HepG2 (cell line): ENCODE measurements at regions not wholly inside any gene's neighbourhood (a gene's known extent, or its start where the extent isn't known, plus 50 kb on each side); places are given as distances from the start of the nearest gene placed in this dataset.

Source experiments
- ATAC-seq: fragments of 200-7000 bp; cut with Tn5 transposase; 3 replicates; pipeline ENCODE4 v1.9.1; 2020; ENCODE audit warnings: mild to moderate bottlenecking, moderate library complexity
- BruUV-seq: library from RNA; stranded (reverse); fragments of 400-500 nt; replicated peaks from 2 replicates; lab custom pipeline; 2021; lab: Mats Ljungman, UMichigan
- CTCF ChIA-PET: fragments of 300-600 bp; formaldehyde crosslinking; extraction: SDS; loops from one replicate; lab custom pipeline; 2021; ENCODE audit warnings: low total read pairs, inconsistent platforms, low intra/inter-chr PET ratio; lab: Yijun Ruan, JAX
- POLR2A ChIA-PET: fragments of 350-600 bp; sonication (Branson Sonifier 250); formaldehyde crosslinking; loops from one replicate; lab custom pipeline; 2020; ENCODE audit warnings: antibody characterized with exemption, inconsistent platforms; lab: Yijun Ruan, JAX
- DNase-seq: peaks from one replicate; pipeline ENCODE4 v3.0.0-alpha.2; 2015; ENCODE audit warnings: low spot score
- FAIRE-seq: peaks from 3 replicates; lab custom pipeline; 2011; peaks lifted over from hg19 to GRCh38; lab: Jason Lieb, UNC
- H2AFZ ChIP-seq: one replicate; pipeline ENCODE4 v1.6.1; 2011; ENCODE audit warnings: low read length, inconsistent platforms
- H3K27ac ChIP-seq: fragments of 300-600 bp; 3 replicates; pipeline ENCODE4 v1.8.0; 2011; ENCODE audit warnings: mixed run types, mild to moderate bottlenecking, mixed read lengths, low read length, inconsistent platforms; ENCODE audit not compliant: insufficient read depth; ENCODE audit errors: extremely low read length
- H3K27me3 ChIP-seq, 2 experiments: fragments of 200-600 bp in 1 of 2; 2 replicates in 1 of 2; 3 replicates in 1 of 2; pipeline versions ENCODE4 v1.6.0 to v1.8.0; 2011; ENCODE audit warnings: low read length in 2 of 2, mild to moderate bottlenecking in 2 of 2, moderate library complexity in 2 of 2, inconsistent platforms in 1 of 2; ENCODE audit not compliant: insufficient read depth in 2 of 2, control insufficient read depth in 1 of 2
- H3K36me3 ChIP-seq, 2 experiments: fragments of 200-600 bp in 1 of 2; replicated peaks in 1 of 2; 2 replicates in 1 of 2; 3 replicates in 1 of 2; pipeline versions ENCODE4 v1.5.1 to v1.8.0; 2011; ENCODE audit warnings: low read length in 2 of 2, inconsistent platforms in 1 of 2; ENCODE audit not compliant: insufficient read depth in 2 of 2, control insufficient read depth in 1 of 2
- H3K4me1 ChIP-seq: 2 replicates; pipeline ENCODE4 v1.5.1; 2012; ENCODE audit warnings: low read length, inconsistent platforms; ENCODE audit not compliant: insufficient read depth
- H3K4me2 ChIP-seq: 2 replicates; pipeline ENCODE4 v1.6.0; 2011; ENCODE audit warnings: low read depth, low read length, inconsistent platforms
- H3K4me3 ChIP-seq, 3 experiments: fragments of 200-600 bp in 1 of 3; sonication (generic), shearing (Covaris generic) in 1 of 3; replicated peaks in 1 of 3; 2 replicates each; pipeline ENCODE4 v1.5.1; 2011 to 2016; ENCODE audit warnings: low read length in 3 of 3, inconsistent platforms in 2 of 3, low read depth in 2 of 3, mild to moderate bottlenecking in 2 of 3, control low read depth in 1 of 3, mixed read lengths in 1 of 3; ENCODE audit not compliant: insufficient read depth in 1 of 3
- H3K79me2 ChIP-seq: one replicate; pipeline ENCODE4 v1.6.1; 2011; ENCODE audit warnings: low read length, inconsistent platforms; ENCODE audit not compliant: insufficient read depth
- H3K9ac ChIP-seq: 2 replicates; pipeline ENCODE4 v1.6.0; 2011; ENCODE audit warnings: mild to moderate bottlenecking, low read depth, low read length, inconsistent platforms; ENCODE audit not compliant: insufficient read depth
- H3K9me3 ChIP-seq: 2 replicates; pipeline ENCODE4 v1.5.1; 2012; ENCODE audit warnings: mild to moderate bottlenecking, low read length
- H4K20me1 ChIP-seq: 2 replicates; pipeline ENCODE4 v1.6.0; 2011; ENCODE audit warnings: inconsistent platforms, mild to moderate bottlenecking, low read length, moderate library complexity; ENCODE audit not compliant: insufficient read depth
- EEA1 ChIP-seq: sonication (generic); formaldehyde crosslinking; IDR thresholded peaks from 2 replicates; pipeline ENCODE4 v1.5.1; 2020; ENCODE audit warnings: mild to moderate bottlenecking, missing genetic modification reagents, borderline replicate concordance
- FOXA1 ChIP-seq, 2 experiments: fragments of 450-650 bp in 1 of 2; sonication (generic) in 1 of 2; formaldehyde crosslinking in 1 of 2; IDR thresholded peaks; 2 replicates each; pipeline versions ENCODE4 v1.4.0 to v1.6.1; 2016 to 2020; ENCODE audit warnings: missing genetic modification reagents in 1 of 2
- RELA ChIP-seq: sonication (generic); formaldehyde crosslinking; IDR thresholded peaks from 2 replicates; pipeline ENCODE4 v1.4.0; 2020; ENCODE audit warnings: missing genetic modification reagents
- RFXANK ChIP-seq: IDR thresholded peaks from 2 replicates; pipeline ENCODE4 v1.6.1; 2016
- SP5 ChIP-seq: IDR thresholded peaks from 2 replicates; pipeline ENCODE4 v1.6.1; 2016; ENCODE audit warnings: low read depth, borderline replicate concordance
- ZFY ChIP-seq: sonication (generic); formaldehyde crosslinking; IDR thresholded peaks from 2 replicates; pipeline ENCODE4 v1.4.0; 2020; ENCODE audit warnings: missing genetic modification reagents
- ZNF720 ChIP-seq: sonication (generic); formaldehyde crosslinking; IDR thresholded peaks from 2 replicates; pipeline ENCODE4 v1.4.0; 2020; ENCODE audit warnings: missing genetic modification reagents
- WGBS: methylation state at CpG from one replicate; pipeline ENCODE4 v1.1.6; 2017; ENCODE audit warnings: low lambda C conversion rate; 5-methylcytosine and 5-hydroxymethylcytosine counted together
- in situ Hi-C: cut with HindIII; loops from 2 replicates; pipeline ENCODE4 v1.10.0; 2017; ENCODE audit warnings: low pct_unique_long_range_greater_than_20kb; ENCODE audit not compliant: extremely low pct_ligation_motif_present
- intact Hi-C: fragments of 100-400 bp; cut with micrococcal nuclease; formaldehyde crosslinking; loops from one replicate; pipeline ENCODE4 v1.10.0; 2022; ENCODE audit not compliant: unreplicated experiment
- TF ChIP-seq, protein P1 (sequence below): sonication (generic); formaldehyde crosslinking; IDR thresholded peaks from 2 replicates; pipeline ENCODE4 v1.9.0; 2021; ENCODE audit warnings: missing genetic modification reagents, borderline replicate concordance
- TF ChIP-seq, protein P2 (sequence below): sonication (generic); formaldehyde crosslinking; IDR thresholded peaks from 2 replicates; pipeline ENCODE4 v1.4.0; 2020; ENCODE audit warnings: missing genetic modification reagents

DNA sequence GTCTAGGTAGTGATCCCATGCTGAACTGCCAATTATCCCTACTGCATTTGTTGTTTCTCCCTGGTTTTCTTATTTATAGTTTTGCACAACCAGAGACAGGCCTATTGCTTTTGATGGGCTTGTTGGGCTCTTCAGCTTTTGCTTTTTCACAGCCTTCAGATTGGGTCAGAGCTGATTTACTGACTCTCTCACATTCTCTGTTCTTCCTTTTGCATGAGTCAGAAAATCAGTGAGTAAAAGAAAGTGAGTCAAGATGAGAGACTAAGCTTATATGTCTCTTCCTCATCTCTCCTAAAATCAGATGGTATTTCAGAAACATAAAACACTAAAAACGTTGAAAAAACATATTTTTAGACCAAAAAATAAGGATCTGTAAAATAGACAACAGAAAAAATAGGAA lies 1135.4 kb downstream of the XPNPEP1 start:
- Histone ChIP-seq H3K4me3 (no peak overlapping the region), H4K20me1 (no peaks in the 10 kb centered on the region), H2AFZ (no peak overlapping the region), H3K4me2 (no peak overlapping the region), H3K79me2 (no peaks in the 10 kb centered on the region), H3K4me1 (no peaks in the 10 kb centered on the region), H3K9me3 (peaks cover 88% of the 10 kb centered on the region)
- FAIRE-seq (no peak), DNase-seq (no peak), ATAC-seq (no peak)
- in situ Hi-C loops, result no loop called here
- CTCF ChIA-PET, result no interaction called here
- BruUV-seq, result no TSS peak
- TF ChIP-seq RELA (CRISPR knock-in tag) (no peak), ZNF720 (CRISPR knock-in tag) (no peak), EEA1 (CRISPR knock-in tag) (no peak), SP5 (CRISPR knock-in tag) (no peak), ZFY (CRISPR knock-in tag) (no peak), RFXANK (CRISPR knock-in tag) (no peak), FOXA1 (IDR thresholded peaks at IDR 0.05) (no peak), FOXA1 (CRISPR knock-in tag; IDR thresholded peaks at IDR 0.05) (no peak)
- TF ChIP-seq, protein P1, sequence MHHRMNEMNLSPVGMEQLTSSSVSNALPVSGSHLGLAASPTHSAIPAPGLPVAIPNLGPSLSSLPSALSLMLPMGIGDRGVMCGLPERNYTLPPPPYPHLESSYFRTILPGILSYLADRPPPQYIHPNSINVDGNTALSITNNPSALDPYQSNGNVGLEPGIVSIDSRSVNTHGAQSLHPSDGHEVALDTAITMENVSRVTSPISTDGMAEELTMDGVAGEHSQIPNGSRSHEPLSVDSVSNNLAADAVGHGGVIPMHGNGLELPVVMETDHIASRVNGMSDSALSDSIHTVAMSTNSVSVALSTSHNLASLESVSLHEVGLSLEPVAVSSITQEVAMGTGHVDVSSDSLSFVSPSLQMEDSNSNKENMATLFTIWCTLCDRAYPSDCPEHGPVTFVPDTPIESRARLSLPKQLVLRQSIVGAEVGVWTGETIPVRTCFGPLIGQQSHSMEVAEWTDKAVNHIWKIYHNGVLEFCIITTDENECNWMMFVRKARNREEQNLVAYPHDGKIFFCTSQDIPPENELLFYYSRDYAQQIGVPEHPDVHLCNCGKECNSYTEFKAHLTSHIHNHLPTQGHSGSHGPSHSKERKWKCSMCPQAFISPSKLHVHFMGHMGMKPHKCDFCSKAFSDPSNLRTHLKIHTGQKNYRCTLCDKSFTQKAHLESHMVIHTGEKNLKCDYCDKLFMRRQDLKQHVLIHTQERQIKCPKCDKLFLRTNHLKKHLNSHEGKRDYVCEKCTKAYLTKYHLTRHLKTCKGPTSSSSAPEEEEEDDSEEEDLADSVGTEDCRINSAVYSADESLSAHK, result no peak
- TF ChIP-seq, protein P2, sequence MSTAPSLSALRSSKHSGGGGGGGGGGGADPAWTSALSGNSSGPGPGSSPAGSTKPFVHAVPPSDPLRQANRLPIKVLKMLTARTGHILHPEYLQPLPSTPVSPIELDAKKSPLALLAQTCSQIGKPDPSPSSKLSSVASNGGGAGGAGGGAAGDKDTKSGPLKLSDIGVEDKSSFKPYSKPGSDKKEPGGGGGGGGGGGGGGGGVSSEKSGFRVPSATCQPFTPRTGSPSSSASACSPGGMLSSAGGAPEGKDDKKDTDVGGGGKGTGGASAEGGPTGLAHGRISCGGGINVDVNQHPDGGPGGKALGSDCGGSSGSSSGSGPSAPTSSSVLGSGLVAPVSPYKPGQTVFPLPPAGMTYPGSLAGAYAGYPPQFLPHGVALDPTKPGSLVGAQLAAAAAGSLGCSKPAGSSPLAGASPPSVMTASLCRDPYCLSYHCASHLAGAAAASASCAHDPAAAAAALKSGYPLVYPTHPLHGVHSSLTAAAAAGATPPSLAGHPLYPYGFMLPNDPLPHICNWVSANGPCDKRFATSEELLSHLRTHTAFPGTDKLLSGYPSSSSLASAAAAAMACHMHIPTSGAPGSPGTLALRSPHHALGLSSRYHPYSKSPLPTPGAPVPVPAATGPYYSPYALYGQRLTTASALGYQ (CRISPR knock-in tag), result no peak
- TF ChIP-seq, all 625 proteins: peak for 0
- POLR2A ChIA-PET, result no interaction called here
- 0% methylated on average over 1 of the region's 1 CpG for WGBS
- Histone ChIP-seq H3K9ac (no peak overlapping the region), H3K27ac (no peak overlapping the region), H3K27me3 (no peaks in the 10 kb centered on the region), H3K36me3 (no peaks in the 10 kb centered on the region)
- intact Hi-C loops, result no loop called here
